Stimulated activated CD4-positive, alpha-beta T cell treated with anti-CD3 and anti-CD28 coated beads, Interleukin-4, amount 100 ng/mL, for 24 hours (primary cell): ENCODE measurements at regions not wholly inside any gene's neighbourhood (a gene's known extent, or its start where the extent isn't known, plus 50 kb on each side); places are given as distances from the start of the nearest gene placed in this dataset.
"Not testable (repeated sequence)": the region's sequence is repeated elsewhere in the genome, so short reads cannot be mapped to it uniquely, and the experiment has no call there.

Source experiments
- DNase-seq: peaks from one replicate; pipeline ENCODE4 v3.0.0-alpha.2; 2020

GRCh38 chr15:60138397-60138968 is 134.4 kb downstream of the FOXB1 start:
- DNase-seq: no peak

- DNase-seq: no peak
Observed at GRCh38 chr15:60152386-60152785, 148.3 kb downstream of the FOXB1 start.

GRCh38 chr15:60154764-60155325 is 150.7 kb downstream of the FOXB1 start:
- DNase-seq: no peak

- DNase-seq: peak; percentile 8
Observed at GRCh38 chr15:60155661-60156060, 151.6 kb downstream of the FOXB1 start.

- no peak for DNase-seq
Observed at GRCh38 chr15:60160909-60161308, 156.8 kb downstream of the FOXB1 start.

- DNase-seq: no peak
Observed at GRCh38 chr15:60161704-60162103, 157.6 kb downstream of the FOXB1 start.

- no peak for DNase-seq
Observed at GRCh38 chr15:60162251-60162967, 158.3 kb downstream of the FOXB1 start.

- DNase-seq: no peak
Observed at GRCh38 chr15:60162968-60163355, 158.9 kb downstream of the FOXB1 start.

GRCh38 chr15:60165111-60165510 is 161.0 kb downstream of the FOXB1 start:
- no peak for DNase-seq

- DNase-seq: no peak
Observed at GRCh38 chr15:60172143-60172542, 168.0 kb downstream of the FOXB1 start.

GRCh38 chr15:60179786-60180391 is 175.8 kb downstream of the FOXB1 start:
- peak; percentile 40 for DNase-seq

- DNase-seq: not testable (repeated sequence)
Observed at GRCh38 chr15:60181957-60182356, 177.8 kb downstream of the FOXB1 start.

- DNase-seq: no peak
Observed at GRCh38 chr15:60183366-60183765, 179.3 kb downstream of the FOXB1 start.

GRCh38 chr15:60184579-60184978 is 180.5 kb downstream of the FOXB1 start:
- DNase-seq: no peak

- no peak for DNase-seq
Observed at GRCh38 chr15:60191016-60191415, 186.9 kb downstream of the FOXB1 start.

- DNase-seq: no peak
Observed at GRCh38 chr15:60191821-60192220, 187.7 kb downstream of the FOXB1 start.

GRCh38 chr15:60195611-60196010 is 191.5 kb downstream of the FOXB1 start:
- DNase-seq: no peak

GRCh38 chr15:60204131-60204885 is 193.5 kb downstream of the ANXA2 start:
- no peak for DNase-seq

- no peak for DNase-seq
Observed at GRCh38 chr15:60208709-60209108, 189.1 kb downstream of the ANXA2 start.

GRCh38 chr15:60212536-60212935 is 185.2 kb downstream of the ANXA2 start:
- DNase-seq: no peak

GRCh38 chr15:60213377-60214000 is 184.3 kb downstream of the ANXA2 start:
- DNase-seq: no peak

- no peak for DNase-seq
Observed at GRCh38 chr15:60214201-60214600, 183.6 kb downstream of the ANXA2 start.
